GM19467 (cell line): ENCODE measurements at regions not wholly inside any gene's neighbourhood (a gene's known extent, or its start where the extent isn't known, plus 50 kb on each side); places are given as distances from the start of the nearest gene placed in this dataset.
A peak's percentile ranks its signal among the peaks of the same experiment; 100 is the strongest.

Experiments used
- ATAC-seq: cut with Tn5 transposase; IDR thresholded peaks from one replicate; pipeline ENCODE4 v1.9.1; 2021; ENCODE audit warnings: mild to moderate bottlenecking, moderate library complexity; ENCODE audit not compliant: unreplicated experiment

- no peak for ATAC-seq
Measured at GRCh38 chr5:117999939-118000549, 988.3 kb downstream of the DTWD2 start.

- no peak for ATAC-seq
Measured at GRCh38 chr5:117982691-117983090, 1005.7 kb downstream of the DTWD2 start.

GRCh38 chr5:117973785-117974184 lies 1014.6 kb downstream of the DTWD2 start:
- no peak for ATAC-seq

- no peak for ATAC-seq
Measured at GRCh38 chr5:117955831-117956230, 1032.5 kb downstream of the DTWD2 start.

GRCh38 chr5:117954331-117954730 lies 1034.0 kb downstream of the DTWD2 start:
- no peak for ATAC-seq

GRCh38 chr5:117953272-117953671 lies 1035.1 kb downstream of the DTWD2 start:
- no peak for ATAC-seq

GRCh38 chr5:117947836-117948235 lies 1040.5 kb downstream of the DTWD2 start:
- no peak for ATAC-seq

- no peak for ATAC-seq
Measured at GRCh38 chr5:117947121-117947520, 1041.2 kb downstream of the DTWD2 start.

GRCh38 chr5:117945258-117945657 lies 1043.1 kb downstream of the DTWD2 start:
- ATAC-seq = no peak

- no peak for ATAC-seq
Measured at GRCh38 chr5:117943541-117943940, 1044.8 kb downstream of the DTWD2 start.

GRCh38 chr5:117942861-117943519 lies 1045.4 kb downstream of the DTWD2 start:
- ATAC-seq = no peak

- ATAC-seq = no peak
Measured at GRCh38 chr5:117893211-117893610, 1095.1 kb downstream of the DTWD2 start.

GRCh38 chr5:117892360-117892759 lies 1096.0 kb downstream of the DTWD2 start:
- ATAC-seq = no peak

GRCh38 chr5:117889596-117889995 lies 1098.8 kb downstream of the DTWD2 start:
- no peak for ATAC-seq

- ATAC-seq = peak; percentile 93
Measured at GRCh38 chr5:117888688-117889087, 1099.7 kb downstream of the DTWD2 start.

GRCh38 chr5:117881426-117882230 lies 1106.7 kb downstream of the DTWD2 start:
- no peak for ATAC-seq

- no peak for ATAC-seq
Measured at GRCh38 chr5:117880932-117881331, 1107.4 kb downstream of the DTWD2 start.

- no peak for ATAC-seq
Measured at GRCh38 chr5:117877731-117878130, 1110.6 kb downstream of the DTWD2 start.

- ATAC-seq = no peak
Measured at GRCh38 chr5:117872798-117873368, 1115.5 kb downstream of the DTWD2 start.

GRCh38 chr5:117869596-117869995 lies 1118.8 kb downstream of the DTWD2 start:
- ATAC-seq = no peak

- no peak for ATAC-seq
Measured at GRCh38 chr5:117863586-117864296, 1124.6 kb downstream of the DTWD2 start.
